MM.1S (cell line): ENCODE measurements at regions not wholly inside any gene's neighbourhood (a gene's known extent, or its start where the extent isn't known, plus 50 kb on each side); places are given as distances from the start of the nearest gene placed in this dataset.

Source experiments
- DNase-seq: peaks from one replicate; pipeline ENCODE4 v3.0.0-alpha.2; 2015
- H2AFZ ChIP-seq: fragments of 300-600 bp; sonication (generic); 2 replicates; pipeline ENCODE4 v1.6.0; 2016; ENCODE audit warnings: antibody characterized with exemption, low read length
- H3F3A ChIP-seq: fragments of 300-600 bp; sonication (generic); 2 replicates; pipeline ENCODE4 v1.6.1; 2016; ENCODE audit warnings: mild to moderate bottlenecking, antibody characterized with exemption, low read length, moderate library complexity, mixed read lengths; ENCODE audit not compliant: insufficient read depth
- H3K27ac ChIP-seq: fragments of 300-600 bp; sonication (generic); 2 replicates; pipeline ENCODE4 v1.5.1; 2016; ENCODE audit warnings: mild to moderate bottlenecking, low read length
- H3K27me3 ChIP-seq: fragments of 300-600 bp; sonication (generic); replicated peaks from 2 replicates; pipeline ENCODE4 v1.6.0; 2016; ENCODE audit warnings: low read length; ENCODE audit not compliant: insufficient read depth
- H3K36me3 ChIP-seq: fragments of 300-600 bp; sonication (generic); replicated peaks from 2 replicates; pipeline ENCODE4 v1.6.1; 2016; ENCODE audit warnings: mild to moderate bottlenecking, low read length, mixed read lengths; ENCODE audit not compliant: insufficient read depth
- H3K4me1 ChIP-seq: fragments of 300-600 bp; sonication (generic); 2 replicates; pipeline ENCODE4 v1.6.1; 2016; ENCODE audit warnings: low read length, mixed read lengths
- H3K4me2 ChIP-seq: fragments of 300-600 bp; sonication (generic); 2 replicates; pipeline ENCODE4 v1.6.0; 2016; ENCODE audit warnings: low read depth, low read length
- H3K4me3 ChIP-seq: fragments of 300-600 bp; sonication (generic); 2 replicates; pipeline ENCODE4 v1.5.1; 2016; ENCODE audit warnings: low read length, mixed read lengths
- H3K79me2 ChIP-seq: fragments of 300-600 bp; sonication (generic); 2 replicates; pipeline ENCODE4 v1.6.1; 2016; ENCODE audit warnings: mixed run types, low read length, mixed read lengths
- H3K9ac ChIP-seq: fragments of 300-600 bp; sonication (generic); 2 replicates; pipeline ENCODE4 v1.6.1; 2016; ENCODE audit warnings: low read length, mixed read lengths
- H3K9me2 ChIP-seq: fragments of 300-600 bp; sonication (generic); replicated peaks from 2 replicates; pipeline ENCODE4 v1.6.1; 2016; ENCODE audit warnings: mild to moderate bottlenecking, low read length, mixed read lengths; ENCODE audit not compliant: insufficient read depth
- H3K9me3 ChIP-seq: fragments of 300-600 bp; sonication (generic); replicated peaks from 2 replicates; pipeline ENCODE4 v1.6.1; 2016; ENCODE audit warnings: mild to moderate bottlenecking, low read length, mixed read lengths; ENCODE audit not compliant: insufficient read depth
- H4K20me1 ChIP-seq: fragments of 300-600 bp; sonication (generic); 2 replicates; pipeline ENCODE4 v1.6.1; 2016; ENCODE audit warnings: mild to moderate bottlenecking, low read length, moderate library complexity, mixed read lengths; ENCODE audit not compliant: insufficient read depth
- CTCF ChIP-seq: fragments of 300-600 bp; sonication (generic); IDR thresholded peaks from 2 replicates; pipeline ENCODE4 v1.5.1; 2016; ENCODE audit warnings: antibody characterized with exemption, low read length, mixed read lengths
- EZH2 ChIP-seq: fragments of 300-600 bp; sonication (generic); optimal IDR thresholded peaks from 2 replicates; pipeline ENCODE3; 2017; ENCODE audit warnings: low read depth, mild to moderate bottlenecking, antibody characterized with exemption, low read length, mixed read lengths
- EZH2phosphoT487 ChIP-seq: fragments of 300-600 bp; sonication (generic); IDR thresholded peaks from 2 replicates; pipeline ENCODE4 v1.6.1; 2018; ENCODE audit warnings: antibody characterized with exemption, low read length

- no peak for DNase-seq
- Histone ChIP-seq H3F3A (no peaks in the 10 kb centered on the region), H3K4me1 (no peaks in the 10 kb centered on the region), H3K9me2 (no peaks in the 10 kb centered on the region), H3K36me3 (no peaks in the 10 kb centered on the region), H3K4me3 (no peak overlapping the region), H2AFZ (no peak overlapping the region), H3K79me2 (no peaks in the 10 kb centered on the region), H3K27me3 (peaks cover 90% of the 10 kb centered on the region), H3K4me2 (no peak overlapping the region), H3K9me3 (no peaks in the 10 kb centered on the region), H3K9ac (no peak overlapping the region), H4K20me1 (no peaks in the 10 kb centered on the region), H3K27ac (no peak overlapping the region)
- TF ChIP-seq EZH2phosphoT487 (no peak), EZH2 (no peak), CTCF (no peak)
Observed at GRCh38 chr22:44378380-44378779, 65.6 kb upstream of the SHISAL1 start.

- TF ChIP-seq CTCF (no peak), EZH2phosphoT487 (no peak)
Observed at GRCh38 chr22:44375451-44375850, 62.7 kb upstream of the SHISAL1 start.

GRCh38 chr22:44373234-44373633, 60.5 kb upstream of the SHISAL1 start:
- Histone ChIP-seq H3K36me3 (no peaks in the 10 kb centered on the region), H3F3A (no peaks in the 10 kb centered on the region), H3K9me3 (no peaks in the 10 kb centered on the region), H3K4me1 (no peaks in the 10 kb centered on the region), H3K79me2 (no peaks in the 10 kb centered on the region), H3K4me2 (no peak overlapping the region), H4K20me1 (no peaks in the 10 kb centered on the region), H3K27me3 (peaks cover 81% of the 10 kb centered on the region), H3K4me3 (no peak overlapping the region), H3K9ac (no peak overlapping the region), H3K9me2 (no peaks in the 10 kb centered on the region), H3K27ac (no peak overlapping the region), H2AFZ (no peak overlapping the region)
- DNase-seq: no peak
- no peak for TF ChIP-seq CTCF
- TF ChIP-seq EZH2: no peak
- TF ChIP-seq EZH2phosphoT487: no peak

More at GRCh38 chr22:44375451-44375850, 62.7 kb upstream of the SHISAL1 start:
- no peak overlapping the region for H3K4me3 ChIP-seq
- no peaks in the 10 kb centered on the region for H3K79me2 ChIP-seq
- no peak overlapping the region for H3K4me2 ChIP-seq
- no peaks in the 10 kb centered on the region for H3K36me3 ChIP-seq
- no peak overlapping the region for H2AFZ ChIP-seq
- H3K27me3 ChIP-seq: peaks cover 81% of the 10 kb centered on the region
- no peaks in the 10 kb centered on the region for H3K4me1 ChIP-seq
- H3K9me3 ChIP-seq: no peaks in the 10 kb centered on the region
- H3F3A ChIP-seq: no peaks in the 10 kb centered on the region
- H3K27ac ChIP-seq: no peak overlapping the region
- H3K9me2 ChIP-seq: no peaks in the 10 kb centered on the region
- DNase-seq: no peak
- H4K20me1 ChIP-seq: no peaks in the 10 kb centered on the region
- no peak overlapping the region for H3K9ac ChIP-seq

- Histone ChIP-seq H3K4me2 (no peak overlapping the region), H3K9me3 (no peaks in the 10 kb centered on the region), H3K9me2 (no peaks in the 10 kb centered on the region), H3K79me2 (no peaks in the 10 kb centered on the region), H3K9ac (no peak overlapping the region), H4K20me1 (no peaks in the 10 kb centered on the region), H3K27ac (no peak overlapping the region), H2AFZ (no peak overlapping the region), H3K27me3 (peaks cover 82% of the 10 kb centered on the region), H3K4me1 (no peaks in the 10 kb centered on the region), H3K36me3 (no peaks in the 10 kb centered on the region), H3K4me3 (no peak overlapping the region), H3F3A (no peaks in the 10 kb centered on the region)
- TF ChIP-seq CTCF: no peak
- TF ChIP-seq EZH2: no peak
- no peak for TF ChIP-seq EZH2phosphoT487
- no peak for DNase-seq
Observed at GRCh38 chr22:44372611-44373010, 59.9 kb upstream of the SHISAL1 start.
